ENCODE measurements at regions not wholly inside any gene's neighbourhood (a gene's known extent, or its start where the extent isn't known, plus 50 kb on each side); places are given as distances from the start of the nearest gene placed in this dataset.

DNA sequence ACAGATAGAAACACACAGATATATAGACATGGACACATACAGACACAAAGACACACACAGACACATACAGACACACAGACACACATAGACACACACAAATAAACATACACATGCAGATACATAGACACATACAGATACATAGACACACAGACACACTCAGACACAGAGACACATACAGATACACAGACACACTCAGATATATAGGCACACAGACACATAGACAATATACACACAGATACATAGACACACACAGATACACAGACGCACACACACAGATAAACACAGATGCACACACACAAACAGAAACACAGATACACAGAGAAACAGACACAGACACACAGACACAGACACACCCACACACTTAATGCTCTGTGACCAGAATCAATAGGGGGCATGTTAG is 156.8 kb downstream of the IRX2 start:
- TF ChIP-seq CTCF (conservative IDR thresholded peaks at IDR 0.05; ENCODE audit: low read depth in 2 of 2) (no peak), EZH2 (IDR thresholded peaks at IDR 0.05; ENCODE audit: low read depth, unreplicated experiment) (no peak), POLR2AphosphoS5 (IDR thresholded peaks at IDR 0.05; ENCODE audit: low read depth) (no peak), ETS1 (IDR thresholded peaks at IDR 0.05) (no peak), NANOG (IDR thresholded peaks at IDR 0.05; ENCODE audit: borderline replicate concordance) (no peak), EZH2phosphoT487 (IDR thresholded peaks at IDR 0.05; ENCODE audit: unreplicated experiment) (no peak), CREB1 (CRISPR knock-in tag; IDR thresholded peaks at IDR 0.05; ENCODE audit: low read depth) (no peak), JUNB (IDR thresholded peaks at IDR 0.05; ENCODE audit: unreplicated experiment) (no peak), ZNF114 (CRISPR knock-in tag; IDR thresholded peaks at IDR 0.05) (no peak)
- TF ChIP-seq, protein P1, sequence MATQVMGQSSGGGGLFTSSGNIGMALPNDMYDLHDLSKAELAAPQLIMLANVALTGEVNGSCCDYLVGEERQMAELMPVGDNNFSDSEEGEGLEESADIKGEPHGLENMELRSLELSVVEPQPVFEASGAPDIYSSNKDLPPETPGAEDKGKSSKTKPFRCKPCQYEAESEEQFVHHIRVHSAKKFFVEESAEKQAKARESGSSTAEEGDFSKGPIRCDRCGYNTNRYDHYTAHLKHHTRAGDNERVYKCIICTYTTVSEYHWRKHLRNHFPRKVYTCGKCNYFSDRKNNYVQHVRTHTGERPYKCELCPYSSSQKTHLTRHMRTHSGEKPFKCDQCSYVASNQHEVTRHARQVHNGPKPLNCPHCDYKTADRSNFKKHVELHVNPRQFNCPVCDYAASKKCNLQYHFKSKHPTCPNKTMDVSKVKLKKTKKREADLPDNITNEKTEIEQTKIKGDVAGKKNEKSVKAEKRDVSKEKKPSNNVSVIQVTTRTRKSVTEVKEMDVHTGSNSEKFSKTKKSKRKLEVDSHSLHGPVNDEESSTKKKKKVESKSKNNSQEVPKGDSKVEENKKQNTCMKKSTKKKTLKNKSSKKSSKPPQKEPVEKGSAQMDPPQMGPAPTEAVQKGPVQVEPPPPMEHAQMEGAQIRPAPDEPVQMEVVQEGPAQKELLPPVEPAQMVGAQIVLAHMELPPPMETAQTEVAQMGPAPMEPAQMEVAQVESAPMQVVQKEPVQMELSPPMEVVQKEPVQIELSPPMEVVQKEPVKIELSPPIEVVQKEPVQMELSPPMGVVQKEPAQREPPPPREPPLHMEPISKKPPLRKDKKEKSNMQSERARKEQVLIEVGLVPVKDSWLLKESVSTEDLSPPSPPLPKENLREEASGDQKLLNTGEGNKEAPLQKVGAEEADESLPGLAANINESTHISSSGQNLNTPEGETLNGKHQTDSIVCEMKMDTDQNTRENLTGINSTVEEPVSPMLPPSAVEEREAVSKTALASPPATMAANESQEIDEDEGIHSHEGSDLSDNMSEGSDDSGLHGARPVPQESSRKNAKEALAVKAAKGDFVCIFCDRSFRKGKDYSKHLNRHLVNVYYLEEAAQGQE (IDR thresholded peaks at IDR 0.05; ENCODE audit: unreplicated experiment): no peak

All from GM23338 (cell line).